ENCODE measurements at regions not wholly inside any gene's neighbourhood (a gene's known extent, or its start where the extent isn't known, plus 50 kb on each side); places are given as distances from the start of the nearest gene placed in this dataset.
A peak's percentile ranks its signal among the peaks of the same experiment; 100 is the strongest.
"Not testable (repeated sequence)": the region's sequence is repeated elsewhere in the genome, so short reads cannot be mapped to it uniquely, and the experiment has no call there.

- Histone ChIP-seq H3K27me3 (ENCODE audit: control insufficient read depth, extremely low read depth, insufficient read depth, low read length) (no peaks in the 10 kb centered on the region), H3K9me3 (ENCODE audit: control insufficient read depth, low read depth, low read length) (no peaks in the 10 kb centered on the region), H2AFZ (ENCODE audit: control insufficient read depth, low read length) (no peak overlapping the region), H4K20me1 (ENCODE audit: control insufficient read depth, extremely low read depth, insufficient read depth, low read length) (no peaks in the 10 kb centered on the region), H3K4me2 (ENCODE audit: control insufficient read depth, extremely low read depth, insufficient read depth, low read depth, low read length) (no peak overlapping the region), H3K27ac (ENCODE audit: control insufficient read depth, insufficient read depth, low read length) (no peak overlapping the region), H3K9ac (ENCODE audit: control insufficient read depth, extremely low read depth, insufficient read depth, low read length) (no peak overlapping the region), H3K79me2 (ENCODE audit: control insufficient read depth, insufficient read depth, low read length) (no peaks in the 10 kb centered on the region), H3K36me3 (ENCODE audit: control insufficient read depth in 2 of 2, extremely low read depth in 1 of 2, insufficient read depth in 2 of 2, low read length in 2 of 2) (no peaks in the 10 kb centered on the region), H3K9me1 (ENCODE audit: control insufficient read depth, extremely low read depth, insufficient read depth, low read length) (no peaks in the 10 kb centered on the region), H3K4me3 (ENCODE audit: control insufficient read depth in 2 of 3, extremely low read depth in 1 of 3, insufficient read depth in 2 of 3, low read depth in 1 of 3, low read length in 3 of 3) (no peak overlapping the region), H3K4me1 (ENCODE audit: control insufficient read depth, extremely low read depth, insufficient read depth, low read length) (no peaks in the 10 kb centered on the region)
- FAIRE-seq (no peak), DNase-seq (ENCODE audit: low read depth, low spot score) (no peak)
- dilution Hi-C loops (cut with MboI; ENCODE audit: extremely low pct_ligation_motif_present, low sequenced_read_pairs): no loop called here
- TF ChIP-seq CTCF (optimal IDR thresholded peaks at IDR 0.05 in 1 of 3, IDR thresholded peaks at IDR 0.05 in 1 of 3, conservative IDR thresholded peaks at IDR 0.05 in 1 of 3; ENCODE audit: extremely low read depth in 1 of 3, insufficient read depth in 2 of 3, low read length in 3 of 3): no peak
- no peak for TF ChIP-seq EZH2 (IDR thresholded peaks at IDR 0.05; ENCODE audit: low read length)
Measured at GRCh38 chr5:40112875-40113274, 566.8 kb upstream of the PTGER4 start.

GRCh38 chr5:40111036-40111435 is 568.7 kb upstream of the PTGER4 start:
- not testable (repeated sequence) for FAIRE-seq; DNase-seq (ENCODE audit: low read depth, low spot score)

GRCh38 chr5:40108764-40109390 is 570.8 kb upstream of the PTGER4 start:
- DNase-seq (ENCODE audit: low read depth, low spot score); H3K4me2 ChIP-seq (ENCODE audit: control insufficient read depth, extremely low read depth, insufficient read depth, low read depth, low read length); H3K27me3 ChIP-seq (ENCODE audit: control insufficient read depth, extremely low read depth, insufficient read depth, low read length); H3K4me3 ChIP-seq (ENCODE audit: control insufficient read depth in 2 of 3, extremely low read depth in 1 of 3, insufficient read depth in 2 of 3, low read depth in 1 of 3, low read length in 3 of 3); H3K79me2 ChIP-seq (ENCODE audit: control insufficient read depth, insufficient read depth, low read length); H4K20me1 ChIP-seq (ENCODE audit: control insufficient read depth, extremely low read depth, insufficient read depth, low read length); H3K9ac ChIP-seq (ENCODE audit: control insufficient read depth, extremely low read depth, insufficient read depth, low read length); H3K4me1 ChIP-seq (ENCODE audit: control insufficient read depth, extremely low read depth, insufficient read depth, low read length); dilution Hi-C loops (cut with MboI; ENCODE audit: extremely low pct_ligation_motif_present, low sequenced_read_pairs); H3K9me1 ChIP-seq (ENCODE audit: control insufficient read depth, extremely low read depth, insufficient read depth, low read length); H3K36me3 ChIP-seq (ENCODE audit: control insufficient read depth in 2 of 2, extremely low read depth in 1 of 2, insufficient read depth in 2 of 2, low read length in 2 of 2); H3K27ac ChIP-seq (ENCODE audit: control insufficient read depth, insufficient read depth, low read length); H2AFZ ChIP-seq (ENCODE audit: control insufficient read depth, low read length); H3K9me3 ChIP-seq (ENCODE audit: control insufficient read depth, low read depth, low read length): not testable (repeated sequence)
- peak; percentile 20 for FAIRE-seq

More at GRCh38 chr5:40111036-40111435, 568.7 kb upstream of the PTGER4 start:
- H3K4me3 ChIP-seq (ENCODE audit: control insufficient read depth in 2 of 3, extremely low read depth in 1 of 3, insufficient read depth in 2 of 3, low read depth in 1 of 3, low read length in 3 of 3); H3K4me2 ChIP-seq (ENCODE audit: control insufficient read depth, extremely low read depth, insufficient read depth, low read depth, low read length); H3K36me3 ChIP-seq (ENCODE audit: control insufficient read depth in 2 of 2, extremely low read depth in 1 of 2, insufficient read depth in 2 of 2, low read length in 2 of 2); H3K9me3 ChIP-seq (ENCODE audit: control insufficient read depth, low read depth, low read length); H3K9me1 ChIP-seq (ENCODE audit: control insufficient read depth, extremely low read depth, insufficient read depth, low read length); H3K27ac ChIP-seq (ENCODE audit: control insufficient read depth, insufficient read depth, low read length); H4K20me1 ChIP-seq (ENCODE audit: control insufficient read depth, extremely low read depth, insufficient read depth, low read length); H3K9ac ChIP-seq (ENCODE audit: control insufficient read depth, extremely low read depth, insufficient read depth, low read length); H3K79me2 ChIP-seq (ENCODE audit: control insufficient read depth, insufficient read depth, low read length); dilution Hi-C loops (cut with MboI; ENCODE audit: extremely low pct_ligation_motif_present, low sequenced_read_pairs); H3K4me1 ChIP-seq (ENCODE audit: control insufficient read depth, extremely low read depth, insufficient read depth, low read length); H3K27me3 ChIP-seq (ENCODE audit: control insufficient read depth, extremely low read depth, insufficient read depth, low read length); H2AFZ ChIP-seq (ENCODE audit: control insufficient read depth, low read length): not testable (repeated sequence)

- H3K27me3 ChIP-seq (ENCODE audit: control insufficient read depth, extremely low read depth, insufficient read depth, low read length); H3K27ac ChIP-seq (ENCODE audit: control insufficient read depth, insufficient read depth, low read length); H3K36me3 ChIP-seq (ENCODE audit: control insufficient read depth in 2 of 2, extremely low read depth in 1 of 2, insufficient read depth in 2 of 2, low read length in 2 of 2); H3K9ac ChIP-seq (ENCODE audit: control insufficient read depth, extremely low read depth, insufficient read depth, low read length); H3K79me2 ChIP-seq (ENCODE audit: control insufficient read depth, insufficient read depth, low read length); FAIRE-seq; H3K4me3 ChIP-seq (ENCODE audit: control insufficient read depth in 2 of 3, extremely low read depth in 1 of 3, insufficient read depth in 2 of 3, low read depth in 1 of 3, low read length in 3 of 3); H2AFZ ChIP-seq (ENCODE audit: control insufficient read depth, low read length); DNase-seq (ENCODE audit: low read depth, low spot score); H3K9me3 ChIP-seq (ENCODE audit: control insufficient read depth, low read depth, low read length); H3K9me1 ChIP-seq (ENCODE audit: control insufficient read depth, extremely low read depth, insufficient read depth, low read length); H4K20me1 ChIP-seq (ENCODE audit: control insufficient read depth, extremely low read depth, insufficient read depth, low read length); H3K4me1 ChIP-seq (ENCODE audit: control insufficient read depth, extremely low read depth, insufficient read depth, low read length); H3K4me2 ChIP-seq (ENCODE audit: control insufficient read depth, extremely low read depth, insufficient read depth, low read depth, low read length); dilution Hi-C loops (cut with MboI; ENCODE audit: extremely low pct_ligation_motif_present, low sequenced_read_pairs): not testable (repeated sequence)
Measured at GRCh38 chr5:40107786-40108185, 571.9 kb upstream of the PTGER4 start.
